Epithelial cell of esophagus (primary cell): ENCODE measurements at regions not wholly inside any gene's neighbourhood (a gene's known extent, or its start where the extent isn't known, plus 50 kb on each side); places are given as distances from the start of the nearest gene placed in this dataset.

Source experiments
- DNase-seq: peaks from one replicate; pipeline ENCODE4 v3.0.0; 2010; ENCODE audit warnings: low read depth
- H3K4me3 ChIP-seq: 2 replicates; pipeline ENCODE4 v1.5.1; 2011; ENCODE audit warnings: mild to moderate bottlenecking, low read length, control low read depth
- CTCF ChIP-seq: IDR thresholded peaks from 2 replicates; pipeline ENCODE4 v1.5.1; 2011; ENCODE audit warnings: low read depth, mild to moderate bottlenecking, low read length, control low read depth, inconsistent platforms; ENCODE audit not compliant: insufficient read depth; ENCODE audit errors: missing control alignments

- H3K4me3 ChIP-seq = no peak overlapping the region
- DNase-seq = no peak
- TF ChIP-seq CTCF = no peak
Measured at GRCh38 chr3:35968043-35968622, 328.8 kb downstream of the ARPP21 start.

GRCh38 chr3:35969406-35969805, 330.1 kb downstream of the ARPP21 start:
- H3K4me3 ChIP-seq = no peak overlapping the region
- DNase-seq = no peak
- TF ChIP-seq CTCF = no peak

- H3K4me3 ChIP-seq = no peak overlapping the region
- no peak for DNase-seq
- no peak for TF ChIP-seq CTCF
Measured at GRCh38 chr3:35970793-35971192, 331.5 kb downstream of the ARPP21 start.

- TF ChIP-seq CTCF = no peak
- H3K4me3 ChIP-seq = no peak overlapping the region
- DNase-seq = no peak
Measured at GRCh38 chr3:35971686-35972085, 332.4 kb downstream of the ARPP21 start.

- no peak overlapping the region for H3K4me3 ChIP-seq
- no peak for TF ChIP-seq CTCF
- DNase-seq = no peak
Measured at GRCh38 chr3:35974872-35975271, 335.5 kb downstream of the ARPP21 start.

- H3K4me3 ChIP-seq = no peak overlapping the region
- TF ChIP-seq CTCF = no peak
- no peak for DNase-seq
Measured at GRCh38 chr3:35986161-35986560, 346.8 kb downstream of the ARPP21 start.

- no peak for TF ChIP-seq CTCF
- H3K4me3 ChIP-seq = no peak overlapping the region
- no peak for DNase-seq
Measured at GRCh38 chr3:35987386-35987785, 348.1 kb downstream of the ARPP21 start.
